ENCODE measurements at regions not wholly inside any gene's neighbourhood (a gene's known extent, or its start where the extent isn't known, plus 50 kb on each side); places are given as distances from the start of the nearest gene placed in this dataset.

DNA sequence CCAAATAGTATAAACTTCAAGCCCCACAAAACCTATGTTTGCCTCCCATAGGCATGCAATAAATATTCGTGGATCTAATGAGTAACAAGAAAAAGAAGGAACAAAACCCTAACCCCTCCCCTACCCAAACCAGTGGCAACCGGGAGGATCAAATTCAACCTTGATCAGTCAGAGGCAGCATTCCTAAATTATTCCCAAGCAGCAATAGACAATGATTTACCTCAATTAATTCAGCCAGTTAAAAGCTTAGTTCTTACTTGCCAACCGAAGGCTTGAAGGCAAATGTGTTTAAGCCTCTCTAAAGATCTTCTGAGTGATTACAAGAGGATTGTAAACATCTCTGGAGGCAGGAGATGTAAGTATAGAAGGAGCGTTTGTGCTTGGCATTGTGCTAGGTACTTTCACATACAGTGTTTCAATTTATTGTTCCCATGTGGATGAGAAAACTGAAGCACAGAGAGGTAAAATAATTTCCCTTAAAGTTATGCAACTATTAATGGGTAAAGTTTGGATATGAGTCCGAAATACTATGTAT, 197.7 kb downstream of the MTX2 start:
- FAIRE-seq = no peak
- no peak for DNase-seq (ENCODE audit: extremely low spot score, insufficient read length, low read depth)

GRCh38 chr2:176467595-176467994, 198.4 kb downstream of the MTX2 start:
- FAIRE-seq (no peak), DNase-seq (ENCODE audit: extremely low spot score, insufficient read length, low read depth) (no peak)

- no peak for FAIRE-seq
- DNase-seq (ENCODE audit: extremely low spot score, insufficient read length, low read depth) = no peak
These were observed 199.3 kb downstream of the MTX2 start for GRCh38 chr2:176468457-176469113.

DNA sequence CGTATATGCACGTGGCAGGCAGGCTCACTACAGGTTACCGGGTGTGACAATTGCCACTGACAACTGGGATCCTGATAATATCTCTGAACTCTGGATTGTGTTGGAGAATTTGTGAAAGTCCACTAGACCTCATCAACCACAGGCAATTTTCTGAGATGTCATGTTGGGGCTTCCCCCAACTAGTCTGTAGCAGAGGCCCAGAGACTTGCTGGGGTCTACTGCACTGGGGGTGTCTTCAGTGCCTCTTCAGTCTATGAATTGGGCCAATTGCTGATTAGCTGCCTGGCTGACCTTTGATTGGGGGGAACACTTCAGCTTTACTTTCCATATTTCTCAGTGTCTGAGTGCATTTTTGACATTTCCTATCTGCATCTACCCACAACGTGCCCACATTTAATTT, 201.5 kb downstream of the MTX2 start:
- FAIRE-seq = no peak

GRCh38 chr2:176471949-176472348, 202.7 kb downstream of the MTX2 start:
- DNase-seq (ENCODE audit: extremely low spot score, insufficient read length, low read depth) (no peak), FAIRE-seq (no peak)

More for the DNA sequence above, 201.5 kb downstream of the MTX2 start:
- DNase-seq (ENCODE audit: extremely low spot score, insufficient read length, low read depth) = no peak

- DNase-seq (ENCODE audit: extremely low spot score, insufficient read length, low read depth) = no peak
- no peak for FAIRE-seq
These were observed 203.9 kb downstream of the MTX2 start for GRCh38 chr2:176473177-176473576.

GRCh38 chr2:176473851-176474250, 204.6 kb downstream of the MTX2 start:
- FAIRE-seq = no peak

GRCh38 chr2:176477336-176477735, 208.1 kb downstream of the MTX2 start:
- DNase-seq (ENCODE audit: extremely low spot score, insufficient read length, low read depth) = no peak
- FAIRE-seq = no peak

More at GRCh38 chr2:176473851-176474250, 204.6 kb downstream of the MTX2 start:
- DNase-seq (ENCODE audit: extremely low spot score, insufficient read length, low read depth) = no peak

GRCh38 chr2:176479961-176480360, 210.7 kb downstream of the MTX2 start:
- FAIRE-seq (no peak), DNase-seq (ENCODE audit: extremely low spot score, insufficient read length, low read depth) (no peak)

- DNase-seq (ENCODE audit: extremely low spot score, insufficient read length, low read depth) (no peak), FAIRE-seq (no peak)
These were observed 212.9 kb downstream of the MTX2 start for GRCh38 chr2:176482107-176482506.

- FAIRE-seq (no peak), DNase-seq (ENCODE audit: extremely low spot score, insufficient read length, low read depth) (no peak)
These were observed 214.2 kb downstream of the MTX2 start for GRCh38 chr2:176483476-176483875.

DNA sequence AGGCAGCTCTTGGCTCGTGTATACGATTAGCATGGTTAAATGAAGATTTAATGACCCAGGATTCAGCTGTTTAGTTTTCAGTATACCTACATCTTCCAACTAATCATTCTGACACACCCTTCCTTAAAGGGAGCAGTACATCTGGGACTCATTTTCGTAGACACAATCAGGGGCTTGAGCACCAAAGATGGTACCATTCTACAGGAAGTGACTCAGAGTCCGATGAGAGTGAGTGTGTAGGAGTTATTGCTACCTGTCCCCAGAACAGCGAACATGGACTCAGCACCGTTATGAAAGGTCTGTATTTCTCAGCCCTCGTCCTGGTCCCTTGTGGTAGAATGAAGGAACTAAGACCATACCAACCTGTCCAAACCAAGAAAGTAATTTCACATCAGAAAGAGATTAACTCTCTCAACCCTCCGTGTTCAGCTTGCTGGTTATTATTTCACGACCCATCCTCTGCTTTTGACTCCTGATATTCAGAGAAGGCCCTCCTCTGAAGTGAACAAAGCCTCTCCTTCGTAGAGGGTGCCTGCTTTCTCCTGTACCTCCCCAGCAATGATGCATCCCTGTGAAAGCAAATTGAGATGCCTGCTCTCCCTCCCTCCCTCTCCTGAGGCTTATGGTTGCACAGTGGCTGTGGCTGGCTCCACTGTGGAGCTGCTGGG, 214.8 kb downstream of the MTX2 start:
- FAIRE-seq (no peak), DNase-seq (ENCODE audit: extremely low spot score, insufficient read length, low read depth) (no peak)

- FAIRE-seq (no peak), DNase-seq (ENCODE audit: extremely low spot score, insufficient read length, low read depth) (no peak)
These were observed 215.6 kb downstream of the MTX2 start for GRCh38 chr2:176484838-176485237.

DNA sequence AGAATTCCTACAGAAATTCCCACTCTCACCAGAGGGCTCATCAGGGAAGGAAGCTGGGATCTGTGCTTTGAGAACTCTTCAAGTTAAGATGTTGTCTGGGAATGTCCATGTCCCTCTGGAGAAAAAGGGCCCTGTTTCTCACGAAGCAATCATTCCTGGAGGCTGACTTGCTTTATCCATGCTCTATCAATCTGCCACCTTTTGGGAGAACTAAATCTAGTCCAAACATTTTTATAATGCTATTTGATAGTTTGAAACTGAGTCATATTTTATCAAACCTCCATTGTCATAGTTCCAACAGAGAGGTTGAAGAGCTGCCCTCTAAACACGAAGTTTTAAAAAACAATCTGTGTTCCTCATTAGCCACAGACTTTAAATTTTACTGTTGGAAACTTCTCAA, 219.2 kb downstream of the MTX2 start:
- DNase-seq (ENCODE audit: extremely low spot score, insufficient read length, low read depth) = no peak
- no peak for FAIRE-seq

- DNase-seq (ENCODE audit: extremely low spot score, insufficient read length, low read depth) = no peak
These were observed 221.0 kb downstream of the MTX2 start for GRCh38 chr2:176490061-176490861.

GRCh38 chr2:176491172-176491904, 222.1 kb downstream of the MTX2 start:
- DNase-seq (ENCODE audit: extremely low spot score, insufficient read length, low read depth) = peak; percentile 38
- FAIRE-seq = peak; percentile 76

More at GRCh38 chr2:176490061-176490861, 221.0 kb downstream of the MTX2 start:
- FAIRE-seq = no peak

- FAIRE-seq (no peak), DNase-seq (ENCODE audit: extremely low spot score, insufficient read length, low read depth) (no peak)
These were observed 223.3 kb downstream of the MTX2 start for GRCh38 chr2:176492583-176492982.

GRCh38 chr2:176493226-176493825, 224.1 kb downstream of the MTX2 start:
- DNase-seq (ENCODE audit: extremely low spot score, insufficient read length, low read depth) = no peak
- FAIRE-seq = peak; percentile 46

DNA sequence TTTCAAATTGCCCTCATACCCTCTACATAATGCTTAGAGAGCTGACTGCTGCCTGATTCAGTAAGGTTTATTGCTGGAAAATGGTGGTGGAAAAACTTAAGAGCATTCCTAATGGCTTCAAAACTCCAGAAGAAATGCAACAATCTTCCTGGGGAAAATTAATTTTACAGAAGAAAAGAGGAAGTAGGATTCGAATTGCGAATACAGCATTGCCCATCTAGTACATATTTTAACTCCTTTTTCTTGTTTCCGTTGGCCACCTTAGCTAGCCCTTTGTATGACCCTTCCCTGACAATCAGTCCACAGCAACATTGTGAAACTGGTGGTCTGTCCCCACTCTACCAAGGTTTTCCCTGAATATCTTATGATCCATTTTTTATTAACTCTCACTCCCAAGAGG, 224.7 kb downstream of the MTX2 start:
- no peak for FAIRE-seq

DNA sequence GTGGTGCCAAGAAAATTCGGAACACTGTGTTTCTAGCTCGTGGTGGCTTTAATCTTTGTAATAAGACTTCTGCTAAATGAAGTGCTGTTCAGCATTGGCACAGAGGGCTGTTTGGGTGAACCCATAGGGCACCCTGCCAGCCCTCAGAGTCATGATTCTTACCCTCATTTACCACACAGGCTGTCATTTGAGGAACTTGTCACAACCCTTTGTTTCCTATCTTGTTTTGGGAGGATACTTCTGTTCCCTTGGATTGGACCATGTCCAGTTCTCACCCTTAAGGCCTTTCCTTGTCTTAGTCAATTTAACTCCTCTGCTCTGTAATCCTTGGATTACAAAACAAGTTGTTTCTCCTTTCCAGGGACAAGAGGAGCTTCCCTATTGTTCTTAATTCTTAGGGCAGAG, 225.7 kb downstream of the MTX2 start:
- no peak for FAIRE-seq
- DNase-seq (ENCODE audit: extremely low spot score, insufficient read length, low read depth) = no peak

More for the DNA sequence above, 224.7 kb downstream of the MTX2 start:
- no peak for DNase-seq (ENCODE audit: extremely low spot score, insufficient read length, low read depth)

Data from GM18507 (cell line).